ENCODE measurements at regions not wholly inside any gene's neighbourhood (a gene's known extent, or its start where the extent isn't known, plus 50 kb on each side); places are given as distances from the start of the nearest gene placed in this dataset.

DNA sequence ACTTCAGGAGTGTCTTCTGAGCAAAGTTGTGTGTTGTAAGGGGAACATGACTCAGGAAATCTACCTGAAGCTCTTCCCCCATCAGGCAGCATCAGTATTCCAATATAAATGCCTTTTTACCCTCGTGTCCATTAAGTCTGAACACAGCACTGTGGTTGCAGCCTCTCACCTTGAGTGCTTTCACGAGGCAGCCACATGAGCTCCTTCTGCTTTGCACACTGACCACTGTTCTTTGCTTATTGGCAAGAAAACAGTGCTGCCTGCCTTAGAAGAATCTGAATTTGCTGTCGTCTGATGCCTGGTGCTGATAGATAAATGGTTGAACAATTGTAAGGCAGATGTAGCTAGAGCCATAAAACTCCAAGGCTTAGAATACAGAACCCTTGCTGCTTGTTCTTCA is 139.6 kb upstream of the WDR1 start:
- H2BK20ac ChIP-seq (ENCODE audit: low read depth, low read length) = no peak overlapping the region
- H3K36me3 ChIP-seq (ENCODE audit: control insufficient read depth, insufficient read depth, low read length) = no peaks in the 10 kb centered on the region
- ChIA-PET CTCF (no interaction called here), POLR2A (ENCODE audit: unreplicated experiment) (no interaction called here)
- H2BK5ac ChIP-seq (ENCODE audit: low read depth, low read length, poor library complexity, severe bottlenecking) = no peak overlapping the region
- H3K56ac ChIP-seq (ENCODE audit: extremely low read depth, insufficient read depth, low read length) = no peak overlapping the region
- no peak overlapping the region for H3K4me2 ChIP-seq (ENCODE audit: low read depth, low read length)
- no peak overlapping the region for H2BK120ac ChIP-seq (ENCODE audit: low read depth, low read length)
- no peak for DNase-seq
- intact Hi-C loops (cut with micrococcal nuclease) (no loop called here), dilution Hi-C loops (cut with HindIII; ENCODE audit: low sequenced_read_pairs, unreplicated experiment) (no loop called here), in situ Hi-C loops (cut with MboI; ENCODE audit: low sequenced_read_pairs) (no loop called here)
- H2AK5ac ChIP-seq (ENCODE audit: low read depth, low read length) = no peak overlapping the region
- H3K23ac ChIP-seq (ENCODE audit: low read depth, low read length) = no peak overlapping the region
- no peak overlapping the region for H3K18ac ChIP-seq (ENCODE audit: low read depth, low read length)
- no TSS peak for BruUV-seq (replicated peaks)
- H4K8ac ChIP-seq (ENCODE audit: low read depth in 2 of 2, low read length in 2 of 2) = no peak overlapping the region
- no peaks in the 10 kb centered on the region for H3K79me1 ChIP-seq (ENCODE audit: low read depth in 1 of 2, low read length in 2 of 2)
- H3K27ac ChIP-seq (ENCODE audit: insufficient read depth, low read length) = no peak overlapping the region
- H4K20me1 ChIP-seq (ENCODE audit: insufficient read depth, low read length) = no peaks in the 10 kb centered on the region
- H2AFZ ChIP-seq (replicated peaks; ENCODE audit: low read length, poor library complexity) = no peak overlapping the region
- H3K4ac ChIP-seq (ENCODE audit: low read depth, low read length) = no peak overlapping the region
- no peak overlapping the region for H3K9ac ChIP-seq (ENCODE audit: low read depth, low read length)
- WGBS, 2 experiments (ENCODE audit: extremely low coverage in 2 of 2, insufficient read length in 1 of 2) = no CpG with 5 or more reads among the region's 3 CpGs
- H3K14ac ChIP-seq (replicated peaks; ENCODE audit: low read depth, low read length) = no peak overlapping the region
- no peak overlapping the region for H2BK15ac ChIP-seq (ENCODE audit: low read depth, low read length)
- H3K4me3 ChIP-seq (ENCODE audit: insufficient read depth, low read depth, low read length) = no peak overlapping the region
- no peak for ATAC-seq (ENCODE audit: low read depth)
- no peaks in the 10 kb centered on the region for H3K4me1 ChIP-seq (ENCODE audit: control insufficient read depth, insufficient read depth, low read length)
- 0 out of 2 replicates have a peak, but pooled peaks cover 3% of the 10 kb centered on the region for H3K9me3 ChIP-seq (ENCODE audit: control insufficient read depth, insufficient read depth, low read length)
- TF ChIP-seq MXI1 (IDR thresholded peaks at IDR 0.05; ENCODE audit: borderline replicate concordance, low read depth, low read length) (no peak), POLR2A (IDR thresholded peaks at IDR 0.05; ENCODE audit: low read depth, low read length) (no peak)
- TF ChIP-seq, protein P1, sequence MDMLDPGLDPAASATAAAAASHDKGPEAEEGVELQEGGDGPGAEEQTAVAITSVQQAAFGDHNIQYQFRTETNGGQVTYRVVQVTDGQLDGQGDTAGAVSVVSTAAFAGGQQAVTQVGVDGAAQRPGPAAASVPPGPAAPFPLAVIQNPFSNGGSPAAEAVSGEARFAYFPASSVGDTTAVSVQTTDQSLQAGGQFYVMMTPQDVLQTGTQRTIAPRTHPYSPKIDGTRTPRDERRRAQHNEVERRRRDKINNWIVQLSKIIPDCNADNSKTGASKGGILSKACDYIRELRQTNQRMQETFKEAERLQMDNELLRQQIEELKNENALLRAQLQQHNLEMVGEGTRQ (IDR thresholded peaks at IDR 0.05; ENCODE audit: low read depth, low read length) = no peak
- no peak overlapping the region for H2AK9ac ChIP-seq (replicated peaks; ENCODE audit: low read depth, low read length, poor library complexity)
- H3K27me3 ChIP-seq (ENCODE audit: control insufficient read depth, insufficient read depth, low read length) = no peaks in the 10 kb centered on the region
- no peak overlapping the region for H4K5ac ChIP-seq (ENCODE audit: low read depth, low read length)
- H3K9me1 ChIP-seq (ENCODE audit: insufficient read depth, low read length) = no peaks in the 10 kb centered on the region
- no peak overlapping the region for H4K91ac ChIP-seq (ENCODE audit: insufficient read depth, low read depth, low read length)
